Fibroblast of gingiva (primary cell): ENCODE measurements at regions not wholly inside any gene's neighbourhood (a gene's known extent, or its start where the extent isn't known, plus 50 kb on each side); places are given as distances from the start of the nearest gene placed in this dataset.
A peak's percentile ranks its signal among the peaks of the same experiment; 100 is the strongest.

Experiments used
- DNase-seq: peaks from one replicate; pipeline ENCODE4 v3.0.0-alpha.2; 2011; ENCODE audit warnings: low read depth

- DNase-seq, result no peak
Observed at GRCh38 chr5:30846171-30846570, 347.3 kb upstream of the CDH6 start.

GRCh38 chr5:30845194-30845593 lies 348.3 kb upstream of the CDH6 start:
- DNase-seq, result no peak

- DNase-seq, result no peak
Observed at GRCh38 chr5:30843541-30843940, 349.9 kb upstream of the CDH6 start.

GRCh38 chr5:30839956-30840355 lies 353.5 kb upstream of the CDH6 start:
- no peak for DNase-seq

- no peak for DNase-seq
Observed at GRCh38 chr5:30838936-30839496, 354.5 kb upstream of the CDH6 start.

GRCh38 chr5:30832519-30832918 lies 361.0 kb upstream of the CDH6 start:
- no peak for DNase-seq

GRCh38 chr5:30831605-30832004 lies 361.9 kb upstream of the CDH6 start:
- no peak for DNase-seq

GRCh38 chr5:30831123-30831522 lies 362.4 kb upstream of the CDH6 start:
- DNase-seq, result no peak

- DNase-seq, result no peak
Observed at GRCh38 chr5:30811298-30811697, 382.2 kb upstream of the CDH6 start.

GRCh38 chr5:30809933-30810332 lies 383.6 kb upstream of the CDH6 start:
- DNase-seq, result no peak

GRCh38 chr5:30808996-30809395 lies 384.5 kb upstream of the CDH6 start:
- no peak for DNase-seq

GRCh38 chr5:30804739-30805505 lies 388.6 kb upstream of the CDH6 start:
- peak; percentile 24 for DNase-seq

GRCh38 chr5:30802961-30803705 lies 390.4 kb upstream of the CDH6 start:
- DNase-seq, result no peak

- no peak for DNase-seq
Observed at GRCh38 chr5:30781643-30782042, 411.8 kb upstream of the CDH6 start.

GRCh38 chr5:30768056-30768690 lies 425.3 kb upstream of the CDH6 start:
- no peak for DNase-seq

GRCh38 chr5:30765706-30766105 lies 427.8 kb upstream of the CDH6 start:
- no peak for DNase-seq

GRCh38 chr5:30765227-30765626 lies 428.3 kb upstream of the CDH6 start:
- DNase-seq, result no peak

- no peak for DNase-seq
Observed at GRCh38 chr5:30764704-30765103, 428.8 kb upstream of the CDH6 start.

GRCh38 chr5:30759731-30760130 lies 433.8 kb upstream of the CDH6 start:
- DNase-seq, result no peak

- DNase-seq, result no peak
Observed at GRCh38 chr5:30752015-30752414, 441.5 kb upstream of the CDH6 start.

- no peak for DNase-seq
Observed at GRCh38 chr5:30749971-30750370, 443.5 kb upstream of the CDH6 start.

GRCh38 chr5:30747412-30747811 lies 446.1 kb upstream of the CDH6 start:
- DNase-seq, result no peak

- no peak for DNase-seq
Observed at GRCh38 chr5:30736669-30737068, 456.8 kb upstream of the CDH6 start.
